ENCODE measurements at regions not wholly inside any gene's neighbourhood (a gene's known extent, or its start where the extent isn't known, plus 50 kb on each side); places are given as distances from the start of the nearest gene placed in this dataset.

GRCh38 chr2:21392649-21393048 lies 268.9 kb downstream of the TDRD15 start:
- no peak for DNase-seq (ENCODE audit: low read depth, low spot score)

- DNase-seq (ENCODE audit: low read depth, low spot score), result no peak
Measured at GRCh38 chr2:21393173-21393572, 269.4 kb downstream of the TDRD15 start.

GRCh38 chr2:21395366-21395765 lies 271.6 kb downstream of the TDRD15 start:
- DNase-seq (ENCODE audit: low read depth, low spot score), result no peak

GRCh38 chr2:21396252-21396651 lies 272.5 kb downstream of the TDRD15 start:
- no peak for DNase-seq (ENCODE audit: low read depth, low spot score)

- no peak for DNase-seq (ENCODE audit: low read depth, low spot score)
Measured at GRCh38 chr2:21401022-21401698, 277.4 kb downstream of the TDRD15 start.

- no peak for DNase-seq (ENCODE audit: low read depth, low spot score)
Measured at GRCh38 chr2:21404137-21404536, 280.4 kb downstream of the TDRD15 start.

GRCh38 chr2:21404827-21405625 lies 281.3 kb downstream of the TDRD15 start:
- DNase-seq (ENCODE audit: low read depth, low spot score), result no peak

- DNase-seq (ENCODE audit: low read depth, low spot score), result no peak
Measured at GRCh38 chr2:21406386-21406785, 282.6 kb downstream of the TDRD15 start.

GRCh38 chr2:21406911-21407310 lies 283.1 kb downstream of the TDRD15 start:
- no peak for DNase-seq (ENCODE audit: low read depth, low spot score)

- no peak for DNase-seq (ENCODE audit: low read depth, low spot score)
Measured at GRCh38 chr2:21407851-21408250, 284.1 kb downstream of the TDRD15 start.

GRCh38 chr2:21411741-21412140 lies 288.0 kb downstream of the TDRD15 start:
- DNase-seq (ENCODE audit: low read depth, low spot score), result no peak

- no peak for DNase-seq (ENCODE audit: low read depth, low spot score)
Measured at GRCh38 chr2:21412944-21413443, 289.2 kb downstream of the TDRD15 start.

GRCh38 chr2:21415234-21415633 lies 291.5 kb downstream of the TDRD15 start:
- no peak for DNase-seq (ENCODE audit: low read depth, low spot score)

- DNase-seq (ENCODE audit: low read depth, low spot score), result no peak
Measured at GRCh38 chr2:21416226-21416625, 292.5 kb downstream of the TDRD15 start.

GRCh38 chr2:21418456-21418855 lies 294.7 kb downstream of the TDRD15 start:
- no peak for DNase-seq (ENCODE audit: low read depth, low spot score)

GRCh38 chr2:21420553-21421335 lies 297.0 kb downstream of the TDRD15 start:
- no peak for DNase-seq (ENCODE audit: low read depth, low spot score)

- no peak for DNase-seq (ENCODE audit: low read depth, low spot score)
Measured at GRCh38 chr2:21422050-21422449, 298.3 kb downstream of the TDRD15 start.

- DNase-seq (ENCODE audit: low read depth, low spot score), result no peak
Measured at GRCh38 chr2:21422724-21423522, 299.2 kb downstream of the TDRD15 start.

GRCh38 chr2:21423854-21424253 lies 300.1 kb downstream of the TDRD15 start:
- no peak for DNase-seq (ENCODE audit: low read depth, low spot score)

- no peak for DNase-seq (ENCODE audit: low read depth, low spot score)
Measured at GRCh38 chr2:21424375-21424774, 300.6 kb downstream of the TDRD15 start.

- no peak for DNase-seq (ENCODE audit: low read depth, low spot score)
Measured at GRCh38 chr2:21427606-21428005, 303.8 kb downstream of the TDRD15 start.
